Endothelial cell of umbilical vein (primary cell): ENCODE measurements at regions not wholly inside any gene's neighbourhood (a gene's known extent, or its start where the extent isn't known, plus 50 kb on each side); places are given as distances from the start of the nearest gene placed in this dataset.
"Not testable (repeated sequence)": the region's sequence is repeated elsewhere in the genome, so short reads cannot be mapped to it uniquely, and the experiment has no call there.

Experiments used
- BruUV-seq: library from RNA; stranded (reverse); fragments of 400-500 nt; replicated peaks from 2 replicates; lab custom pipeline; 2021; lab: Mats Ljungman, UMichigan
- CTCF ChIA-PET: fragments of 300-600, 350-600 bp; sonication (Branson Sonifier 250); formaldehyde crosslinking; loops from one replicate; lab custom pipeline; 2021; ENCODE audit warnings: antibody characterized with exemption, inconsistent platforms; lab: Charles Lee
- POLR2A ChIA-PET: fragments of 300-600, 350-600 bp; sonication (Branson Sonifier 250); formaldehyde crosslinking; loops from one replicate; lab custom pipeline; 2021; ENCODE audit warnings: antibody characterized with exemption, inconsistent platforms; lab: Charles Lee
- DNase-seq: peaks from one replicate; pipeline ENCODE4 v3.0.0-alpha.2; 2011; ENCODE audit warnings: low read depth, low spot score
- FAIRE-seq: peaks from 2 replicates; lab custom pipeline; 2011; peaks lifted over from hg19 to GRCh38; lab: Jason Lieb, UNC
- H2AFZ ChIP-seq: 2 replicates; pipeline ENCODE4 v1.6.0; 2012; ENCODE audit warnings: low read depth, low read length, control low read depth, inconsistent platforms
- H3K27ac ChIP-seq: 2 replicates; pipeline ENCODE4 v1.5.1; 2011; ENCODE audit warnings: low read depth, mild to moderate bottlenecking, control low read depth, low read length, moderate library complexity; ENCODE audit not compliant: insufficient read depth
- H3K27me3 ChIP-seq, 2 experiments: 2 replicates each; pipeline versions ENCODE4 v1.6.0 to v1.6.1; 2011; ENCODE audit warnings: low read length in 2 of 2, mixed read lengths in 1 of 2; ENCODE audit not compliant: control insufficient read depth in 2 of 2, insufficient read depth in 2 of 2
- H3K36me3 ChIP-seq, 2 experiments: 2 replicates in 1 of 2; 3 replicates in 1 of 2; pipeline ENCODE4 v1.5.1; 2011; ENCODE audit warnings: low read length in 2 of 2, mild to moderate bottlenecking in 1 of 2, moderate library complexity in 1 of 2; ENCODE audit not compliant: control insufficient read depth in 2 of 2, insufficient read depth in 2 of 2; ENCODE audit errors: extremely low read depth in 1 of 2
- H3K4me1 ChIP-seq: 3 replicates; pipeline ENCODE4 v1.5.1; 2011; ENCODE audit warnings: mild to moderate bottlenecking, low read length; ENCODE audit not compliant: control insufficient read depth, insufficient read depth; ENCODE audit errors: extremely low read depth
- H3K4me2 ChIP-seq: 2 replicates; pipeline ENCODE4 v1.6.1; 2011; ENCODE audit warnings: low read length, control low read depth, mixed read lengths; ENCODE audit not compliant: insufficient read depth
- H3K4me3 ChIP-seq, 3 experiments: fragments of 200-600 bp in 1 of 3; sonication (generic), shearing (Covaris generic) in 1 of 3; replicated peaks in 1 of 3; 2 replicates each; pipeline ENCODE4 v1.5.1; 2011 to 2016; ENCODE audit warnings: control low read depth in 3 of 3, low read length in 3 of 3, mild to moderate bottlenecking in 2 of 3, inconsistent platforms in 1 of 3, low read depth in 1 of 3, moderate library complexity in 1 of 3; ENCODE audit not compliant: insufficient read depth in 1 of 3
- H3K79me2 ChIP-seq: 2 replicates; pipeline ENCODE4 v1.6.0; 2012; ENCODE audit warnings: low read length, inconsistent platforms; ENCODE audit not compliant: control insufficient read depth, insufficient read depth
- H3K9ac ChIP-seq: replicated peaks from 2 replicates; pipeline ENCODE3; 2011; ENCODE audit warnings: low read length, control low read depth; ENCODE audit not compliant: insufficient read depth; ENCODE audit errors: extremely low read depth
- H3K9me1 ChIP-seq: replicated peaks from 3 replicates; pipeline ENCODE4 v1.6.0; 2011; ENCODE audit warnings: mild to moderate bottlenecking, low read length; ENCODE audit not compliant: control insufficient read depth, insufficient read depth; ENCODE audit errors: extremely low read depth
- H3K9me3 ChIP-seq: replicated peaks from 2 replicates; pipeline ENCODE4 v1.5.1; 2012; ENCODE audit warnings: low read length, inconsistent platforms; ENCODE audit not compliant: control insufficient read depth, insufficient read depth
- H4K20me1 ChIP-seq: replicated peaks from 2 replicates; pipeline ENCODE3; 2011; ENCODE audit warnings: mild to moderate bottlenecking, low read length; ENCODE audit not compliant: control insufficient read depth, insufficient read depth; ENCODE audit errors: extremely low read depth
- dilution Hi-C: fragments of 300-500 bp; cut with MboI; formaldehyde crosslinking; loops from one replicate; pipeline ENCODE4 v1.15.0; 2019; ENCODE audit warnings: low sequenced_read_pairs; ENCODE audit not compliant: extremely low pct_ligation_motif_present
- intact Hi-C: fragments of 100-400 bp; cut with micrococcal nuclease; formaldehyde crosslinking; loops from one replicate; pipeline ENCODE4 v1.10.0; 2022

GRCh38 chr9:67397731-67398130 lies 405.4 kb upstream of the SPATA31A3 start:
- CTCF ChIA-PET, DNase-seq, H4K20me1 ChIP-seq, H3K36me3 ChIP-seq, H3K27me3 ChIP-seq, H3K9me3 ChIP-seq, H3K27ac ChIP-seq, H2AFZ ChIP-seq, intact Hi-C loops, H3K4me2 ChIP-seq, H3K9me1 ChIP-seq, FAIRE-seq, H3K79me2 ChIP-seq, H3K4me3 ChIP-seq, H3K4me1 ChIP-seq, dilution Hi-C loops, POLR2A ChIA-PET, BruUV-seq, H3K9ac ChIP-seq: not testable (repeated sequence)

- H3K9me1 ChIP-seq, H3K27ac ChIP-seq, POLR2A ChIA-PET, BruUV-seq, H3K36me3 ChIP-seq, H3K9me3 ChIP-seq, H2AFZ ChIP-seq, CTCF ChIA-PET, H3K9ac ChIP-seq, H3K4me1 ChIP-seq, H3K4me3 ChIP-seq, H4K20me1 ChIP-seq, intact Hi-C loops, H3K79me2 ChIP-seq, dilution Hi-C loops, H3K4me2 ChIP-seq, FAIRE-seq, H3K27me3 ChIP-seq, DNase-seq: not testable (repeated sequence)
Observed at GRCh38 chr9:67394782-67395181, 402.4 kb upstream of the SPATA31A3 start.

GRCh38 chr9:67394038-67394437 lies 401.7 kb upstream of the SPATA31A3 start:
- H3K27me3 ChIP-seq, H3K4me3 ChIP-seq, H4K20me1 ChIP-seq, H3K9ac ChIP-seq, H3K27ac ChIP-seq, DNase-seq, H2AFZ ChIP-seq, H3K9me3 ChIP-seq, dilution Hi-C loops, H3K4me2 ChIP-seq, POLR2A ChIA-PET, H3K79me2 ChIP-seq, BruUV-seq, CTCF ChIA-PET, intact Hi-C loops, H3K36me3 ChIP-seq, H3K9me1 ChIP-seq, FAIRE-seq, H3K4me1 ChIP-seq: not testable (repeated sequence)

GRCh38 chr9:67369664-67370063 lies 377.3 kb upstream of the SPATA31A3 start:
- FAIRE-seq, dilution Hi-C loops: not testable (repeated sequence)

More at GRCh38 chr9:67369664-67370063, 377.3 kb upstream of the SPATA31A3 start:
- BruUV-seq, H3K4me3 ChIP-seq, H2AFZ ChIP-seq, H3K4me1 ChIP-seq, H3K9me1 ChIP-seq, POLR2A ChIA-PET, H3K27me3 ChIP-seq, H4K20me1 ChIP-seq, H3K9ac ChIP-seq, H3K9me3 ChIP-seq, H3K4me2 ChIP-seq, H3K36me3 ChIP-seq, DNase-seq, intact Hi-C loops, CTCF ChIA-PET, H3K79me2 ChIP-seq, H3K27ac ChIP-seq: not testable (repeated sequence)
